Parathyroid adenoma (tissue), 2 donors: ENCODE measurements at regions not wholly inside any gene's neighbourhood (a gene's known extent, or its start where the extent isn't known, plus 50 kb on each side); places are given as distances from the start of the nearest gene placed in this dataset.

ENCODE experiments used
- H2AFZ ChIP-seq: fragments of 300-600 bp; sonication (generic); one replicate; pipeline ENCODE4 v1.7.0; 2017; ENCODE audit warnings: antibody characterized with exemption, mild to moderate bottlenecking
- H3K27ac ChIP-seq: fragments of 300-600 bp; sonication (generic); one replicate; pipeline ENCODE4 v1.7.0; 2017
- H3K27me3 ChIP-seq: fragments of 300-600 bp; sonication (generic); one replicate; pipeline ENCODE4 v1.7.0; 2017; ENCODE audit warnings: low read length; ENCODE audit not compliant: control insufficient read depth, insufficient read depth
- H3K36me3 ChIP-seq: fragments of 300-600 bp; sonication (generic); one replicate; pipeline ENCODE4 v1.7.0; 2017; ENCODE audit warnings: low read length; ENCODE audit not compliant: control insufficient read depth, insufficient read depth
- H3K4me1 ChIP-seq: fragments of 300-600 bp; sonication (generic); one replicate; pipeline ENCODE4 v1.7.0; 2017; ENCODE audit warnings: control low read depth
- H3K4me2 ChIP-seq: fragments of 300-600 bp; sonication (generic); one replicate; pipeline ENCODE4 v1.7.0; 2017; ENCODE audit warnings: low read length
- H3K4me3 ChIP-seq: fragments of 300-600 bp; sonication (generic); one replicate; pipeline ENCODE4 v1.7.0; 2017; ENCODE audit warnings: low read depth, low read length
- H3K79me2 ChIP-seq: fragments of 300-600 bp; sonication (generic); one replicate; pipeline ENCODE4 v1.7.0; 2017; ENCODE audit warnings: control low read depth
- H3K9ac ChIP-seq: fragments of 300-600 bp; sonication (generic); one replicate; pipeline ENCODE4 v1.7.0; 2017; ENCODE audit warnings: mild to moderate bottlenecking
- H3K9me3 ChIP-seq: fragments of 300-600 bp; sonication (generic); one replicate; pipeline ENCODE4 v1.7.0; 2017; ENCODE audit warnings: low read length; ENCODE audit not compliant: control insufficient read depth
- CTCF ChIP-seq: fragments of 300-600 bp; sonication (generic); IDR thresholded peaks from one replicate; pipeline ENCODE4 v1.7.0; 2017; ENCODE audit warnings: antibody characterized with exemption, mild to moderate bottlenecking
- donor health status: primary hyperparathyroidism.

GRCh38 chr9:88808019-88808656, 183.1 kb upstream of the S1PR3 start:
- H2AFZ ChIP-seq, result no peak overlapping the region
- H3K9me3 ChIP-seq, result no peaks in the 10 kb centered on the region
- no peaks in the 10 kb centered on the region for H3K4me1 ChIP-seq
- no peaks in the 10 kb centered on the region for H3K79me2 ChIP-seq
- H3K27me3 ChIP-seq, result no peaks in the 10 kb centered on the region
- no peaks in the 10 kb centered on the region for H3K36me3 ChIP-seq
- H3K27ac ChIP-seq, result no peak overlapping the region
- TF ChIP-seq CTCF, result no peak
- H3K9ac ChIP-seq, result no peak overlapping the region
- H3K4me3 ChIP-seq, result no peak overlapping the region
- H3K4me2 ChIP-seq, result no peak overlapping the region

- Histone ChIP-seq H2AFZ (peak overlapping the region; percentile 28), H3K79me2 (no peaks in the 10 kb centered on the region), H3K4me1 (no peaks in the 10 kb centered on the region), H3K9me3 (no peaks in the 10 kb centered on the region), H3K27ac (no peak overlapping the region), H3K4me3 (no peak overlapping the region), H3K27me3 (no peaks in the 10 kb centered on the region), H3K36me3 (no peaks in the 10 kb centered on the region), H3K4me2 (no peak overlapping the region), H3K9ac (no peak overlapping the region)
- TF ChIP-seq CTCF, result no peak
Observed at GRCh38 chr9:88808761-88809354, 182.4 kb upstream of the S1PR3 start.

GRCh38 chr9:88809355-88810161, 181.7 kb upstream of the S1PR3 start:
- Histone ChIP-seq H3K27me3 (no peaks in the 10 kb centered on the region), H3K4me1 (no peaks in the 10 kb centered on the region), H2AFZ (peak overlapping the region; percentile 28), H3K79me2 (no peaks in the 10 kb centered on the region), H3K36me3 (no peaks in the 10 kb centered on the region), H3K9me3 (no peaks in the 10 kb centered on the region), H3K9ac (no peak overlapping the region), H3K27ac (no peak overlapping the region), H3K4me2 (no peak overlapping the region), H3K4me3 (no peak overlapping the region)
- no peak for TF ChIP-seq CTCF

- no peak for TF ChIP-seq CTCF
- H3K36me3 ChIP-seq, result no peaks in the 10 kb centered on the region
Observed at GRCh38 chr9:88810826-88811225, 180.4 kb upstream of the S1PR3 start.

More at GRCh38 chr9:88810826-88811225, 180.4 kb upstream of the S1PR3 start:
- no peaks in the 10 kb centered on the region for H3K27me3 ChIP-seq
- H3K4me3 ChIP-seq, result no peak overlapping the region
- H3K27ac ChIP-seq, result no peak overlapping the region
- H3K4me2 ChIP-seq, result no peak overlapping the region
- no peak overlapping the region for H3K9ac ChIP-seq
- H2AFZ ChIP-seq, result no peak overlapping the region
- H3K9me3 ChIP-seq, result no peaks in the 10 kb centered on the region
- no peaks in the 10 kb centered on the region for H3K79me2 ChIP-seq
- H3K4me1 ChIP-seq, result no peaks in the 10 kb centered on the region
